ENCODE measurements at regions not wholly inside any gene's neighbourhood (a gene's known extent, or its start where the extent isn't known, plus 50 kb on each side); places are given as distances from the start of the nearest gene placed in this dataset.

- Mint-ChIP-seq H3K4me3 (no peak overlapping the region), H3K4me1 (no peaks in the 10 kb centered on the region), H3K27me3 (ENCODE audit: low read depth) (no peaks in the 10 kb centered on the region), H3K9me3 (peaks cover 13% of the 10 kb centered on the region), H3K36me3 (ENCODE audit: low read depth) (peaks cover 4% of the 10 kb centered on the region), H3K27ac (ENCODE audit: unreplicated experiment) (no peak overlapping the region)
- TF ChIP-seq CTCF (conservative IDR thresholded peaks at IDR 0.05): no peak
- DNase-seq (ENCODE audit: low read depth, low spot score): no peak
Measured at GRCh38 chr3:78238811-78239210, 1198.9 kb downstream of the ROBO2 start.

GRCh38 chr3:78242724-78243123 lies 1202.8 kb downstream of the ROBO2 start:
- no peak for DNase-seq (ENCODE audit: low read depth, low spot score)
- Mint-ChIP-seq H3K27ac (ENCODE audit: unreplicated experiment) (no peak overlapping the region), H3K4me3 (no peak overlapping the region), H3K27me3 (ENCODE audit: low read depth) (no peaks in the 10 kb centered on the region), H3K36me3 (ENCODE audit: low read depth) (peaks cover 10% of the 10 kb centered on the region), H3K9me3 (peaks cover 17% of the 10 kb centered on the region), H3K4me1 (no peaks in the 10 kb centered on the region)
- TF ChIP-seq CTCF (conservative IDR thresholded peaks at IDR 0.05): no peak

- H3K27me3 Mint-ChIP-seq (ENCODE audit: low read depth): no peaks in the 10 kb centered on the region
- H3K9me3 Mint-ChIP-seq: peaks cover 17% of the 10 kb centered on the region
- H3K27ac Mint-ChIP-seq (ENCODE audit: unreplicated experiment): no peak overlapping the region
- H3K36me3 Mint-ChIP-seq (ENCODE audit: low read depth): peaks cover 10% of the 10 kb centered on the region
- H3K4me3 Mint-ChIP-seq: no peak overlapping the region
- TF ChIP-seq CTCF (conservative IDR thresholded peaks at IDR 0.05): no peak
- DNase-seq (ENCODE audit: low read depth, low spot score): no peak
- no peaks in the 10 kb centered on the region for H3K4me1 Mint-ChIP-seq
Measured at GRCh38 chr3:78244136-78244535, 1204.2 kb downstream of the ROBO2 start.

GRCh38 chr3:78249294-78249693 lies 1209.4 kb downstream of the ROBO2 start:
- Mint-ChIP-seq H3K27ac (ENCODE audit: unreplicated experiment) (no peak overlapping the region), H3K27me3 (ENCODE audit: low read depth) (no peaks in the 10 kb centered on the region), H3K4me1 (no peaks in the 10 kb centered on the region), H3K36me3 (ENCODE audit: low read depth) (peaks cover 6% of the 10 kb centered on the region), H3K4me3 (no peak overlapping the region), H3K9me3 (peaks cover 4% of the 10 kb centered on the region)
- TF ChIP-seq CTCF (conservative IDR thresholded peaks at IDR 0.05): no peak
- DNase-seq (ENCODE audit: low read depth, low spot score): no peak

GRCh38 chr3:78253860-78254259 lies 1214.0 kb downstream of the ROBO2 start:
- no peak overlapping the region for H3K4me3 Mint-ChIP-seq
- no peak for DNase-seq (ENCODE audit: low read depth, low spot score)
- no peaks in the 10 kb centered on the region for H3K9me3 Mint-ChIP-seq
- H3K27me3 Mint-ChIP-seq (ENCODE audit: low read depth): no peaks in the 10 kb centered on the region
- no peaks in the 10 kb centered on the region for H3K4me1 Mint-ChIP-seq
- no peak overlapping the region for H3K27ac Mint-ChIP-seq (ENCODE audit: unreplicated experiment)
- no peaks in the 10 kb centered on the region for H3K36me3 Mint-ChIP-seq (ENCODE audit: low read depth)
- no peak for TF ChIP-seq CTCF (conservative IDR thresholded peaks at IDR 0.05)

- Mint-ChIP-seq H3K27me3 (ENCODE audit: low read depth) (no peaks in the 10 kb centered on the region), H3K36me3 (ENCODE audit: low read depth) (no peaks in the 10 kb centered on the region), H3K9me3 (no peaks in the 10 kb centered on the region), H3K4me1 (no peaks in the 10 kb centered on the region), H3K4me3 (no peak overlapping the region), H3K27ac (ENCODE audit: unreplicated experiment) (no peak overlapping the region)
- TF ChIP-seq CTCF (conservative IDR thresholded peaks at IDR 0.05): no peak
- DNase-seq (ENCODE audit: low read depth, low spot score): no peak
Measured at GRCh38 chr3:78255403-78255802, 1215.5 kb downstream of the ROBO2 start.

All from neural crest cell (in vitro differentiated cells).